Esophagus (tissue), 2 donors: ENCODE measurements at regions not wholly inside any gene's neighbourhood (a gene's known extent, or its start where the extent isn't known, plus 50 kb on each side); places are given as distances from the start of the nearest gene placed in this dataset.
"Not testable (repeated sequence)": the region's sequence is repeated elsewhere in the genome, so short reads cannot be mapped to it uniquely, and the experiment has no call there.

ENCODE experiments used
- H3K27ac ChIP-seq, 2 donors: one replicate each; pipeline ENCODE4 v1.5.1; 2013; ENCODE audit warnings: low read depth in 2 of 2, mild to moderate bottlenecking in 2 of 2, inconsistent platforms in 1 of 2, low read length in 1 of 2, moderate library complexity in 1 of 2
- H3K27me3 ChIP-seq, 2 donors: one replicate each; pipeline ENCODE4 v1.6.1; 2013; ENCODE audit warnings: low read length in 2 of 2, control low read depth in 1 of 2, mild to moderate bottlenecking in 1 of 2; ENCODE audit not compliant: insufficient read depth in 2 of 2, control insufficient read depth in 1 of 2
- H3K36me3 ChIP-seq, 2 donors: one replicate each; pipeline ENCODE4 v1.6.1; 2013; ENCODE audit warnings: low read length in 1 of 2; ENCODE audit not compliant: control insufficient read depth in 2 of 2, insufficient read depth in 2 of 2
- H3K4me1 ChIP-seq, 2 donors: one replicate each; pipeline ENCODE4 v1.6.1; 2013; ENCODE audit warnings: low read length in 1 of 2; ENCODE audit not compliant: control insufficient read depth in 2 of 2, insufficient read depth in 2 of 2
- H3K4me3 ChIP-seq, 2 donors: one replicate each; pipeline ENCODE4 v1.5.1; 2013; ENCODE audit warnings: low read length in 2 of 2, mild to moderate bottlenecking in 2 of 2, low read depth in 1 of 2, moderate library complexity in 1 of 2
- H3K9me3 ChIP-seq, 2 donors: one replicate each; pipeline ENCODE4 v1.6.1; 2013; ENCODE audit warnings: mild to moderate bottlenecking in 2 of 2, low read depth in 1 of 2, low read length in 1 of 2, moderate library complexity in 1 of 2; ENCODE audit not compliant: control insufficient read depth in 2 of 2, insufficient read depth in 1 of 2
- WGBS, 2 donors: extraction: QIAGEN DNeasy Blood & Tissue Kit; methylation state at CpG; one replicate each; pipeline ENCODE4 v1.1.7; 2013; 5-methylcytosine and 5-hydroxymethylcytosine counted together
- donor health status: healthy with polysubstance abuse.
- donor health status: Bipolar disorder and iron deficiency.

DNA sequence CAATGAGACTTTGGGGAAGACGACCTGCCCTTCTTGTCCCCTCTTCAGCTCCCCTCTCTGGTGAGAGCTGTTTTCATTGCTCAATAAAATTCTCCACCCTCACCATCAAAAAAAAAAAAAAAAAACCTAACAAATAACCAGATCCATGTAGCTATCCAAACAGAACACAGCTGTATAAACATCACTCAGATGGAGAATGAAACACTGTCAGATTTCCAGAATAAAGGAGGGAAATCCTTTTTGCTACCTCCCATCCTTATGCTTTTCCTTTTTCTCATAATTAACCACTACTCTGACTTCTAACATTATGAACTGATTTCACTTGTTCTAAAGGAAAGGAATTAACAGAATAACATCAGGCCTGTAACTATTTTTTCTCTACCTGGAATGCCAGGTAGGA lies 155.6 kb downstream of the PPP4R3C start:
- no peaks in the 10 kb centered on the region for H3K9me3 ChIP-seq
- H3K4me3 ChIP-seq: no peak overlapping the region
- no peak overlapping the region for H3K27ac ChIP-seq
- no peaks in the 10 kb centered on the region for H3K27me3 ChIP-seq
- no peaks in the 10 kb centered on the region for H3K4me1 ChIP-seq
- no peaks in the 10 kb centered on the region for H3K36me3 ChIP-seq
- WGBS, 2 donors: 38 to 67% methylated on average over 1 of the region's 1 CpG

- not testable (repeated sequence) for H3K4me1 ChIP-seq, H3K4me3 ChIP-seq, H3K36me3 ChIP-seq, H3K27me3 ChIP-seq, H3K27ac ChIP-seq, H3K9me3 ChIP-seq
- WGBS, 2 donors: 65 to 82% methylated on average over 6 of the region's 6 CpGs
Observed at GRCh38 chrX:27292552-27292951, 170.6 kb downstream of the PPP4R3C start.

DNA sequence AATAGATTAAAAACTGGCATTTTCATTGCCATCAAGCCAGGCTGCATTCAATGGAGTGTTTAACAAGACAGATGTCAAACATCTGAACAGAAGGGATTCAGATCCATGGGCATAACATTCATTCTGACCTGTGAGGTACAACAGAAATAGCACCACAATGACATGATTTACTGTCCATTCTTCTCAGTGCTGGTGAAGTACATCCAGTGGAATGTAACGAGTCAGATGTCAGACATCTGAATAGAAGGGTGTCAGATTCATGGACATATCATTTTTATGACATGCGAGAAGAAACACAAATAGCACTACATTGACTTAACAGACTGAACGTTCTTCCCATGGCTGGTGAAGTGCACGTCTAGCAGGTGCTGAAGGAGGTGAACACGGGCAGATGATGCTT lies 186.4 kb downstream of the PPP4R3C start:
- H3K27me3 ChIP-seq: no peaks in the 10 kb centered on the region
- no peak overlapping the region for H3K27ac ChIP-seq
- 72 to 85% methylated on average over 5 of the region's 5 CpGs for WGBS, 2 donors
- no peaks in the 10 kb centered on the region for H3K36me3 ChIP-seq
- no peaks in the 10 kb centered on the region for H3K9me3 ChIP-seq
- H3K4me1 ChIP-seq: no peaks in the 10 kb centered on the region
- no peak overlapping the region for H3K4me3 ChIP-seq

DNA sequence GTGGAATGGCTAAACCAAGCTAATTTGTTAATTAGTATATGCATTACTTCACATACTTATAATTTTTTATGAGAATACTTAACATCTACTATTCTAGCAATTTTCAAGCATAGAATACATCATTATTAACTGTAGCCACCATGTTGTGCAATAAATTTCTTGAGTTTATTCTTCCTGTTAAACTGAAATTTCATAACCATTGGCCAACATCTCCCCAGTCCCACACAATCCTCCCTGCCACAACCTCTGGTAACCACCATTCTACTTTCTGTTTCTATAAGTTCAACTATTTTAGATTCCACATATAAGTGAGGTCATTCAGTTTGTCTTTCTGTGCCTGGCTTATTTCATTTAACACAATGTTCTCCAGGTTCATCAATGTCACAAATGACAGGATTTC lies 208.5 kb downstream of the PPP4R3C start:
- no peak overlapping the region for H3K27ac ChIP-seq
- no peaks in the 10 kb centered on the region for H3K36me3 ChIP-seq
- no peaks in the 10 kb centered on the region for H3K4me1 ChIP-seq
- no peak overlapping the region for H3K4me3 ChIP-seq
- H3K9me3 ChIP-seq: no peaks in the 10 kb centered on the region
- no peaks in the 10 kb centered on the region for H3K27me3 ChIP-seq

DNA sequence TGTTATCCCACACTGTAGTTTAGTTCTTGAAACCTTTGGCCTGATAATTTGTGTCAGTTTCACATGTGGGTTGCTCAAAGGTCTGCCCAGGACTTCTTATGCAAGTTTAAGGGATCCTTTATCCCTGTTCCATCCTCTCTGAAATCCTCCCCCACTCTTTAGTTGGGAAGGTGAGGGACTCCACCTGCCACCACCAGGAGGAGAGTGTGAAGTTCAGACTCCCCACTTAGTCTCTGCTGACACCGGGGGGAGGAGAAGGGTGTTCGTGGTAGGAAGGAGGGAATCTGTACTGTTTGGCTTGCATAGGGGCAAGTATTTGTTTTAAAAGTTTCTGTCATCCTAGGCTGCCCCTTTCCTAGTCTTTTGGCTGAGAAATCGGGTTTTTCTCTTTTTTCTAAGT lies 211.8 kb downstream of the PPP4R3C start:
- H3K27me3 ChIP-seq: no peaks in the 10 kb centered on the region
- 36 to 43% methylated on average over 3 of the region's 3 CpGs for WGBS, 2 donors
- H3K4me1 ChIP-seq: no peaks in the 10 kb centered on the region
- H3K36me3 ChIP-seq: no peaks in the 10 kb centered on the region
- H3K27ac ChIP-seq: no peak overlapping the region
- H3K9me3 ChIP-seq: no peaks in the 10 kb centered on the region
- H3K4me3 ChIP-seq: no peak overlapping the region

- Histone ChIP-seq H3K4me3 (no peak overlapping the region), H3K4me1 (no peaks in the 10 kb centered on the region), H3K9me3 (no peaks in the 10 kb centered on the region), H3K27ac (no peak overlapping the region), H3K36me3 (no peaks in the 10 kb centered on the region), H3K27me3 (no peaks in the 10 kb centered on the region)
- 22 to 52% methylated on average over 1 of the region's 1 CpG for WGBS, 2 donors
Observed at GRCh38 chrX:27242581-27242980, 220.6 kb downstream of the PPP4R3C start.

GRCh38 chrX:27241981-27242380 lies 221.2 kb downstream of the PPP4R3C start:
- Histone ChIP-seq H3K4me3 (no peak overlapping the region), H3K9me3 (no peaks in the 10 kb centered on the region), H3K27me3 (no peaks in the 10 kb centered on the region), H3K4me1 (no peaks in the 10 kb centered on the region), H3K27ac (no peak overlapping the region), H3K36me3 (no peaks in the 10 kb centered on the region)

DNA sequence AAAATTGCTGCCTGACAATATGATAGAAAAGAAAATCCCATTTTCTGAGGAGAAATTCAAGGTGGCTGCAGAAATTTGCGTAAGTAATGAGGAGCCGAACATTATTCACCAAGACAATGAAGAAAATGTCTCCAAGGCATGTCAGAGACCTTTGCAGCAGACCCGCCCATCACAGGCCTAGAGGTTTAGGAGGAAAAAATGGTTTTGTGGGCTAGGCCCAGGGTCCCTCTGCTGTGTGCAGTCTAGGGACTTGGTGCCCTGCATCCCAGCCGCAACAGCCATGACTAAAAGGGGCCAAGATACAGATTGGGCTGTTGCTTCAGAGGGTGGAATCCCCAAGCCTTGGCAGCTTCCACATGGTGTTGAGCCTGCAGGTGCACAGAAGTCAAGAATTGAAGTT lies 223.1 kb downstream of the PPP4R3C start:
- H3K27me3 ChIP-seq, H3K4me3 ChIP-seq, H3K4me1 ChIP-seq, H3K27ac ChIP-seq, H3K9me3 ChIP-seq, H3K36me3 ChIP-seq: not testable (repeated sequence)
- 94 to 96% methylated on average over 4 of the region's 4 CpGs for WGBS, 2 donors

DNA sequence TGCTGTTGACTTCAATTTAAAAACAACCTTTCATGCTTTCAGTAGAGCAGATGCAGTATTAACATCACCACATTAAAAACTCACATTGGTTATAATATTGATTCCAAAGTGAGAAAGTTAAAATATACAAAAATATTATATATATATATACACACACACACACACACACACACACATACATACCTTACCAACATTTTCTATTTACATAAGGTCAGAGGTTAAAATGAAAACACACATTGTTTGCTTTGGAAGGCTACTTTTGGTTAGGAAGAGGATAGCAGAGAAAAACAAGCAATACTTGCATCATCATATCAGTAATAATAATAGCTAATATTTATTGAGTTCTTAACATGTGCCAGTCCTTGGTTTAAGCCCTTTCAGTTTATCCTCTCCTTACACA lies 226.5 kb downstream of the PPP4R3C start:
- Histone ChIP-seq H3K9me3 (no peaks in the 10 kb centered on the region), H3K27me3 (no peaks in the 10 kb centered on the region)

DNA sequence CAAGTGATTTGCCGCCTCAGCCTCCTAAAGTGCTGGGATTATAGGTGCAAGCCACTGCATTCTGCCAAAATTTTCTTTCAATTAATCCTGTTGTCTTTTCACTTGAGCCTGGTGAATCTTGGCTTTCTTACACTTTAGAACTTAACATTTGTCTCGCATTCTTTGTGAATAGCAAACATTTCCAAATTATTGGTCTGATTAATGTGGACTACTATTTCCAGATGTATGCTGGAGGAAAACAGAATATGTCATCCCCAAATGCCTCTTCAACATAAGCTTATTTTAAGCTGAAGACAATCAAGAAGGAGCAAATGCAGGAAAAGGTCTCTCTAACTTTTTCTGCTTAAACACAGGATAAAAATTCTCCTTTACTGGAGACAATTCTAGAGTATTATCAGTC lies 233.4 kb downstream of the PPP4R3C start:
- Histone ChIP-seq H3K9me3 (no peaks in the 10 kb centered on the region), H3K27me3 (no peaks in the 10 kb centered on the region), H3K4me1 (no peaks in the 10 kb centered on the region), H3K27ac (no peak overlapping the region), H3K4me3 (no peak overlapping the region), H3K36me3 (no peaks in the 10 kb centered on the region)
- WGBS, 2 donors: 74 to 80% methylated on average over 2 of the region's 2 CpGs

More for the DNA sequence above, 226.5 kb downstream of the PPP4R3C start:
- no peak overlapping the region for H3K4me3 ChIP-seq
- H3K36me3 ChIP-seq: no peaks in the 10 kb centered on the region
- no peaks in the 10 kb centered on the region for H3K4me1 ChIP-seq
- H3K27ac ChIP-seq: no peak overlapping the region
